Amniotic stem cell (primary cell): ENCODE measurements at regions not wholly inside any gene's neighbourhood (a gene's known extent, or its start where the extent isn't known, plus 50 kb on each side); places are given as distances from the start of the nearest gene placed in this dataset.

Experiments
- DNase-seq: peaks from one replicate; lab custom pipeline; 2025; lab: John Stamatoyannopoulos, UW

GRCh38 chr6:79305020-79305419, 70.5 kb upstream of the HMGN3 start:
- DNase-seq: no peak

GRCh38 chr6:79302341-79302740, 67.9 kb upstream of the HMGN3 start:
- no peak for DNase-seq

- DNase-seq: no peak
Observed at GRCh38 chr6:79301290-79301689, 66.8 kb upstream of the HMGN3 start.

- no peak for DNase-seq
Observed at GRCh38 chr6:79296211-79296610, 61.7 kb upstream of the HMGN3 start.
